Tibial nerve (tissue), 4 donors: ENCODE measurements at regions not wholly inside any gene's neighbourhood (a gene's known extent, or its start where the extent isn't known, plus 50 kb on each side); places are given as distances from the start of the nearest gene placed in this dataset.

Source experiments
- CTCF ChIP-seq, 5 experiments: fragments of 200-600 bp in 3 of 5; fragments of 450-650 bp in 2 of 5; sonication (generic) in 3 of 5; IDR thresholded peaks; one replicate each; pipeline ENCODE4 v1.5.1; 2016 to 2019; ENCODE audit warnings: antibody characterized with exemption in 5 of 5, mild to moderate bottlenecking in 3 of 5, moderate library complexity in 2 of 5
- EP300 ChIP-seq, 2 donors: sonication (generic); formaldehyde crosslinking; IDR thresholded peaks; one replicate each; pipeline ENCODE4 v1.6.1; 2017; ENCODE audit warnings: antibody characterized with exemption in 2 of 2, mild to moderate bottlenecking in 1 of 2
- POLR2A ChIP-seq, 2 donors: fragments of 450-650 bp; IDR thresholded peaks; one replicate each; pipeline ENCODE4 v1.6.1; 2017; ENCODE audit warnings: antibody characterized with exemption in 2 of 2, mild to moderate bottlenecking in 2 of 2, moderate library complexity in 2 of 2

- TF ChIP-seq CTCF (IDR thresholded peaks at IDR 0.05) (no peak), POLR2A (IDR thresholded peaks at IDR 0.05) (no peak), EP300 (IDR thresholded peaks at IDR 0.05) (no peak)
Observed at GRCh38 chr2:83997889-83998288, 461.2 kb downstream of the SUCLG1 start.
